Fibroblast of lung (primary cell): ENCODE measurements at regions not wholly inside any gene's neighbourhood (a gene's known extent, or its start where the extent isn't known, plus 50 kb on each side); places are given as distances from the start of the nearest gene placed in this dataset.

Experiments
- DNase-seq, 2 donors: peaks; one replicate each; pipeline versions ENCODE4 v3.0.0 to v3.0.0-alpha.2; 2010; ENCODE audit warnings: low read depth in 2 of 2
- H2AFZ ChIP-seq: 2 replicates; pipeline ENCODE4 v1.5.1; 2012; ENCODE audit warnings: low read length, control low read depth, inconsistent platforms
- H3K27ac ChIP-seq: 2 replicates; pipeline ENCODE4 v1.5.1; 2011; ENCODE audit warnings: low read length, control low read depth; ENCODE audit not compliant: insufficient read depth
- H3K27me3 ChIP-seq: 2 replicates; pipeline ENCODE4 v1.5.1; 2011; ENCODE audit warnings: mild to moderate bottlenecking, low read length; ENCODE audit not compliant: control insufficient read depth, insufficient read depth
- H3K36me3 ChIP-seq: 2 replicates; pipeline ENCODE4 v1.5.1; 2011; ENCODE audit warnings: low read length; ENCODE audit not compliant: control insufficient read depth, insufficient read depth
- H3K4me1 ChIP-seq: 2 replicates; pipeline ENCODE4 v1.5.1; 2011; ENCODE audit warnings: low read length; ENCODE audit not compliant: control insufficient read depth, insufficient read depth; ENCODE audit errors: extremely low read depth
- H3K4me2 ChIP-seq: 2 replicates; pipeline ENCODE4 v1.5.1; 2011; ENCODE audit warnings: low read length, control low read depth; ENCODE audit not compliant: insufficient read depth; ENCODE audit errors: extremely low read depth
- H3K4me3 ChIP-seq, 4 experiments: fragments of 200-600 bp in 1 of 4; sonication (generic) in 1 of 4; replicated peaks in 1 of 4; 2 replicates each; pipeline ENCODE4 v1.5.1; 2011 to 2016; ENCODE audit warnings: low read length in 4 of 4, low read depth in 3 of 4, mild to moderate bottlenecking in 3 of 4, control low read depth in 2 of 4, inconsistent platforms in 1 of 4, mixed read lengths in 1 of 4; ENCODE audit not compliant: insufficient read depth in 1 of 4; ENCODE audit errors: control extremely low read depth in 1 of 4
- H3K79me2 ChIP-seq: 2 replicates; pipeline ENCODE4 v1.5.1; 2012; ENCODE audit warnings: mild to moderate bottlenecking, low read length, inconsistent platforms; ENCODE audit not compliant: control insufficient read depth, insufficient read depth
- H3K9ac ChIP-seq: 2 replicates; pipeline ENCODE4 v1.5.1; 2011; ENCODE audit warnings: mild to moderate bottlenecking, low read length, control low read depth; ENCODE audit not compliant: insufficient read depth
- H3K9me3 ChIP-seq: 2 replicates; pipeline ENCODE4 v1.5.1; 2012; ENCODE audit warnings: low read depth, low read length; ENCODE audit not compliant: control insufficient read depth, insufficient read depth
- H4K20me1 ChIP-seq: 2 replicates; pipeline ENCODE4 v1.5.1; 2011; ENCODE audit warnings: low read length; ENCODE audit not compliant: control insufficient read depth, insufficient read depth; ENCODE audit errors: extremely low read depth
- EZH2 ChIP-seq: IDR thresholded peaks from 2 replicates; pipeline ENCODE4 v1.5.1; 2012; ENCODE audit warnings: low read length, control low read depth, mild to moderate bottlenecking; ENCODE audit errors: missing control alignments
- TF ChIP-seq, protein P1 (sequence below), 2 donors: IDR thresholded peaks in 1 of 2; conservative IDR thresholded peaks in 1 of 2; 1 replicate in 1 of 2; 2 replicates in 1 of 2; pipeline ENCODE4 v1.5.1; 2011 to 2012; ENCODE audit warnings: low read length in 2 of 2, control low read depth in 1 of 2, inconsistent platforms in 1 of 2, low read depth in 1 of 2, mild to moderate bottlenecking in 1 of 2

GRCh38 chr5:2378976-2379375 is 372.5 kb downstream of the IRX2 start:
- H3K4me3 ChIP-seq, result no peak overlapping the region
- H2AFZ ChIP-seq, result no peak overlapping the region
- no peak overlapping the region for H3K9ac ChIP-seq
- no peak for DNase-seq
- H3K36me3 ChIP-seq, result no peaks in the 10 kb centered on the region
- H3K4me2 ChIP-seq, result no peak overlapping the region
- H4K20me1 ChIP-seq, result no peaks in the 10 kb centered on the region
- H3K9me3 ChIP-seq, result no peaks in the 10 kb centered on the region
- TF ChIP-seq, protein P1, sequence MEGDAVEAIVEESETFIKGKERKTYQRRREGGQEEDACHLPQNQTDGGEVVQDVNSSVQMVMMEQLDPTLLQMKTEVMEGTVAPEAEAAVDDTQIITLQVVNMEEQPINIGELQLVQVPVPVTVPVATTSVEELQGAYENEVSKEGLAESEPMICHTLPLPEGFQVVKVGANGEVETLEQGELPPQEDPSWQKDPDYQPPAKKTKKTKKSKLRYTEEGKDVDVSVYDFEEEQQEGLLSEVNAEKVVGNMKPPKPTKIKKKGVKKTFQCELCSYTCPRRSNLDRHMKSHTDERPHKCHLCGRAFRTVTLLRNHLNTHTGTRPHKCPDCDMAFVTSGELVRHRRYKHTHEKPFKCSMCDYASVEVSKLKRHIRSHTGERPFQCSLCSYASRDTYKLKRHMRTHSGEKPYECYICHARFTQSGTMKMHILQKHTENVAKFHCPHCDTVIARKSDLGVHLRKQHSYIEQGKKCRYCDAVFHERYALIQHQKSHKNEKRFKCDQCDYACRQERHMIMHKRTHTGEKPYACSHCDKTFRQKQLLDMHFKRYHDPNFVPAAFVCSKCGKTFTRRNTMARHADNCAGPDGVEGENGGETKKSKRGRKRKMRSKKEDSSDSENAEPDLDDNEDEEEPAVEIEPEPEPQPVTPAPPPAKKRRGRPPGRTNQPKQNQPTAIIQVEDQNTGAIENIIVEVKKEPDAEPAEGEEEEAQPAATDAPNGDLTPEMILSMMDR (conservative IDR thresholded peaks at IDR 0.05 in 1 of 2, IDR thresholded peaks at IDR 0.05 in 1 of 2; ENCODE audit: low read depth in 1 of 2, low read length in 2 of 2), result no peak
- no peak for TF ChIP-seq EZH2
- H3K79me2 ChIP-seq, result no peaks in the 10 kb centered on the region
- H3K27ac ChIP-seq, result no peak overlapping the region
- H3K27me3 ChIP-seq, result no peaks in the 10 kb centered on the region
- no peaks in the 10 kb centered on the region for H3K4me1 ChIP-seq

- no peaks in the 10 kb centered on the region for H3K27me3 ChIP-seq
- no peak overlapping the region for H2AFZ ChIP-seq
- TF ChIP-seq, protein P1 (conservative IDR thresholded peaks at IDR 0.05 in 1 of 2, IDR thresholded peaks at IDR 0.05 in 1 of 2; ENCODE audit: low read depth in 1 of 2, low read length in 2 of 2), result no peak
- no peak for TF ChIP-seq EZH2
- H3K4me3 ChIP-seq, result no peak overlapping the region
- no peak overlapping the region for H3K4me2 ChIP-seq
- no peaks in the 10 kb centered on the region for H4K20me1 ChIP-seq
- no peaks in the 10 kb centered on the region for H3K9me3 ChIP-seq
- no peaks in the 10 kb centered on the region for H3K36me3 ChIP-seq
- H3K4me1 ChIP-seq, result no peaks in the 10 kb centered on the region
- DNase-seq, result no peak
- H3K9ac ChIP-seq, result no peak overlapping the region
- no peaks in the 10 kb centered on the region for H3K79me2 ChIP-seq
- H3K27ac ChIP-seq, result no peak overlapping the region
Observed at GRCh38 chr5:2378108-2378507, 373.4 kb downstream of the IRX2 start.

DNA sequence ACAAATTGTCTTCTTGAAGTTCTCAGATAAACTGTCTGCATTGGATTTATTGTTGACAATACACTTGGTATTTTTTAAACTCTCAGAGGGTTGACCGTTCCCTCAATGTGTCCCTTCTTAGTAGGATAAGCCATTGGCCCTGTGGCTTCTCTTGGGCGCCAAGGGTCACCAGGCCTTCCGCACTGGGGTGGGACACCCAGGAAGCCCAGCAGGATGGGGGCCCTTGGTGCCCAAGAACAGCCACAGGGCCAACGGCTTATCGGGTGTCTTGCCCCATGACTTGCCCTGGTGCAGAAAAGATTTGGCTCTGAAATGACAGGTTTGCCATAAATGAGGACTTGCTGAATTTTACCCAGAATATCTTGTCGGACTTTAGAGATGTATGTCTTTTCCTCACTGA is 375.0 kb downstream of the IRX2 start:
- DNase-seq, result no peak
- Histone ChIP-seq H3K4me1 (no peaks in the 10 kb centered on the region), H3K4me2 (no peak overlapping the region), H3K4me3 (no peak overlapping the region), H3K79me2 (no peaks in the 10 kb centered on the region), H2AFZ (no peak overlapping the region), H4K20me1 (no peaks in the 10 kb centered on the region), H3K27me3 (no peaks in the 10 kb centered on the region), H3K9ac (no peak overlapping the region), H3K27ac (no peak overlapping the region), H3K9me3 (no peaks in the 10 kb centered on the region), H3K36me3 (no peaks in the 10 kb centered on the region)
- TF ChIP-seq, protein P1 (conservative IDR thresholded peaks at IDR 0.05 in 1 of 2, IDR thresholded peaks at IDR 0.05 in 1 of 2; ENCODE audit: low read depth in 1 of 2, low read length in 2 of 2), result no peak
- no peak for TF ChIP-seq EZH2
